ELR (cell line): ENCODE measurements at regions not wholly inside any gene's neighbourhood (a gene's known extent, or its start where the extent isn't known, plus 50 kb on each side); places are given as distances from the start of the nearest gene placed in this dataset.

Experiments used
- DNase-seq: peaks from one replicate; pipeline ENCODE4 v3.0.0-alpha.2; 2015; ENCODE audit warnings: low read depth

GRCh38 chr5:3957658-3958057, 362.0 kb downstream of the IRX1 start:
- no peak for DNase-seq

GRCh38 chr5:3958389-3958788, 362.8 kb downstream of the IRX1 start:
- DNase-seq: no peak

GRCh38 chr5:3962113-3962512, 366.5 kb downstream of the IRX1 start:
- no peak for DNase-seq

GRCh38 chr5:3963652-3964051, 368.0 kb downstream of the IRX1 start:
- no peak for DNase-seq

GRCh38 chr5:3980156-3980555, 384.5 kb downstream of the IRX1 start:
- DNase-seq: no peak

GRCh38 chr5:3987867-3988266, 392.2 kb downstream of the IRX1 start:
- DNase-seq: no peak

- no peak for DNase-seq
Measured at GRCh38 chr5:3993856-3994473, 398.3 kb downstream of the IRX1 start.

GRCh38 chr5:3994628-3995027, 399.0 kb downstream of the IRX1 start:
- no peak for DNase-seq

GRCh38 chr5:3995954-3996619, 400.5 kb downstream of the IRX1 start:
- DNase-seq: no peak

- no peak for DNase-seq
Measured at GRCh38 chr5:3996707-3997336, 401.2 kb downstream of the IRX1 start.

- no peak for DNase-seq
Measured at GRCh38 chr5:3997670-3998069, 402.0 kb downstream of the IRX1 start.

- DNase-seq: no peak
Measured at GRCh38 chr5:3999929-4000328, 404.3 kb downstream of the IRX1 start.

- no peak for DNase-seq
Measured at GRCh38 chr5:4001004-4001403, 405.4 kb downstream of the IRX1 start.

- no peak for DNase-seq
Measured at GRCh38 chr5:4001758-4002533, 406.3 kb downstream of the IRX1 start.

GRCh38 chr5:4005335-4005734, 409.7 kb downstream of the IRX1 start:
- no peak for DNase-seq

GRCh38 chr5:4007001-4007400, 411.4 kb downstream of the IRX1 start:
- DNase-seq: no peak

GRCh38 chr5:4011943-4012342, 416.3 kb downstream of the IRX1 start:
- DNase-seq: no peak

GRCh38 chr5:4013106-4013898, 417.7 kb downstream of the IRX1 start:
- DNase-seq: no peak

GRCh38 chr5:4015709-4016108, 420.1 kb downstream of the IRX1 start:
- no peak for DNase-seq

- DNase-seq: no peak
Measured at GRCh38 chr5:4017076-4017803, 421.6 kb downstream of the IRX1 start.

GRCh38 chr5:4018007-4018406, 422.4 kb downstream of the IRX1 start:
- DNase-seq: no peak
